ENCODE measurements at regions not wholly inside any gene's neighbourhood (a gene's known extent, or its start where the extent isn't known, plus 50 kb on each side); places are given as distances from the start of the nearest gene placed in this dataset.

DNA sequence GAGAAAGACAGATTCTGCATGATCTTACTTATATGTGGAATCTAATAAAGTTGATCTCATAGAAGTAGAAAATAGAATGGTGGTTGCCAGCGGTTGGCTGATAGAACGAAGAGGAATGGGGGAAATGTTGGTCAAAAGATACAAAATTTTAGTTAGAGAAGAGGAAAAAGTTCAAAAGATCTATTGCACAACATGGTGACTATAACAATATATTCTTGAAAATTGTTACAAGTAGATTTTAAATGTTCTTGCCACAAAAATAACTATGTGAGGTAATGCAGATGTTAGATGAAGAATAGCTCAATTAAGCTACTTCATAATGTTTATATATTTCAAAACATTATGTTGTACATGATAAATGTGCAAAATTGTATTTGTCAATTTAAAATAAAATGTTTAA lies 112.3 kb upstream of the SMIM30 start:
- TF ChIP-seq, protein P1, sequence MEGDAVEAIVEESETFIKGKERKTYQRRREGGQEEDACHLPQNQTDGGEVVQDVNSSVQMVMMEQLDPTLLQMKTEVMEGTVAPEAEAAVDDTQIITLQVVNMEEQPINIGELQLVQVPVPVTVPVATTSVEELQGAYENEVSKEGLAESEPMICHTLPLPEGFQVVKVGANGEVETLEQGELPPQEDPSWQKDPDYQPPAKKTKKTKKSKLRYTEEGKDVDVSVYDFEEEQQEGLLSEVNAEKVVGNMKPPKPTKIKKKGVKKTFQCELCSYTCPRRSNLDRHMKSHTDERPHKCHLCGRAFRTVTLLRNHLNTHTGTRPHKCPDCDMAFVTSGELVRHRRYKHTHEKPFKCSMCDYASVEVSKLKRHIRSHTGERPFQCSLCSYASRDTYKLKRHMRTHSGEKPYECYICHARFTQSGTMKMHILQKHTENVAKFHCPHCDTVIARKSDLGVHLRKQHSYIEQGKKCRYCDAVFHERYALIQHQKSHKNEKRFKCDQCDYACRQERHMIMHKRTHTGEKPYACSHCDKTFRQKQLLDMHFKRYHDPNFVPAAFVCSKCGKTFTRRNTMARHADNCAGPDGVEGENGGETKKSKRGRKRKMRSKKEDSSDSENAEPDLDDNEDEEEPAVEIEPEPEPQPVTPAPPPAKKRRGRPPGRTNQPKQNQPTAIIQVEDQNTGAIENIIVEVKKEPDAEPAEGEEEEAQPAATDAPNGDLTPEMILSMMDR (IDR thresholded peaks at IDR 0.05; ENCODE audit: low read length): no peak
- no peak for TF ChIP-seq EZH2 (optimal IDR thresholded peaks at IDR 0.05; ENCODE audit: low read depth, low read length)
- no peak for TF ChIP-seq EZH2phosphoT487 (IDR thresholded peaks at IDR 0.05; ENCODE audit: low read length)
